ENCODE measurements at regions not wholly inside any gene's neighbourhood (a gene's known extent, or its start where the extent isn't known, plus 50 kb on each side); places are given as distances from the start of the nearest gene placed in this dataset.

DNA sequence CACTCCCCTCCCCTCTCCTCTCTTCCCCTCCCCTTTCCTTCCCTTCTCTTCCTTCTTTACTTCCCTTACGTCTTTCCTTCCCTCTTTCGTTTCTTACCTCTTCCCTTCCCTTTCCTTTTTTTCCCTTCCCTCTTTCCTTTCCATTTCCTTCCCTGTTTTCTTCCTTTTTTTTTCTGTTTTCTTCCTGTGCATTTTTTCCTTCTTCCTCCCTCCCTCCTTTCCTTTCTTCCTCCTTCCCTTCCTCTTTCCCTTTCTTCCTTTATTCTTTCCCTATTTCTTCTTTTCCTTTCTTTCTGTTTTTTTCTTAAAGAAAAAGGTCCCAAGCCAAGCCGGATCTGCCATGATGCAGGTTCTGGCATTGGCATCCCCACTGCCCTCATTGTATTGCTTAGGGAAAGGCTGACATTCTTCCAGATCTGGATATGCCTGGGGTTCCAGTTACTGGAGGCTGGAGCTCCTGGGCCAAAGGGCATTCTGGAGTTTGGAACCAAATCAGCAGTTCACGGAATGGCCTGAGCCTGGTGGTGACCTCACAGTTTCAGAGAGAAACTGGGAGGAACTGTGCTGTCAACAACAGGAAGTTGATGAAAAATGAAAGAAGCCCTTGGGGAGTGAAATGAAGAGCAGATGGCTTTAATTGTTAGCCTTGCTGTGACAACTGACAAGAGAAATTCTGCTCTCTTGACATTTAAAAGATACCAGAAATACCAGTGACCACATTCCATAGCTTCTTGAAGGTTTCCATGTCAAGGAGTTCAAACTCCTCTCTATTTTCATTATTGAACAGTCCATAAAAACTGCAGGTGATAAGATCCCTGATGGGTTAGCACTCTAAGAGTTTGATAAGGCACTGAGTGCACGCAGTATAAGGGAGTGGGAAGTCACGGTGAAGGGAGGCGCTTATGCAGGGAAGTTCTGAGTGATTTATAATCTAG is 622.1 kb downstream of the SPRY1 start:
- H3K4me1 ChIP-seq (ENCODE audit: control insufficient read depth, insufficient read depth, low read length, poor library complexity, severe bottlenecking), result peaks cover 4% of the 10 kb centered on the region
- 68 to 77% methylated on average over 6 to 7 of the region's 7 CpGs for WGBS, 2 experiments (ENCODE audit: insufficient coverage in 2 of 2)
- no peaks in the 10 kb centered on the region for H3K36me3 ChIP-seq (ENCODE audit: control insufficient read depth, insufficient read depth, low read length)
- H3K9me3 ChIP-seq (ENCODE audit: control insufficient read depth, low read length), result no peaks in the 10 kb centered on the region
- H3K4me3 ChIP-seq (ENCODE audit: extremely low read depth, insufficient read depth, low read length, poor library complexity, severe bottlenecking), result no peak overlapping the region
- H3K27ac ChIP-seq (ENCODE audit: low read depth, low read length, severe bottlenecking), result peak overlapping the region; percentile 87

DNA sequence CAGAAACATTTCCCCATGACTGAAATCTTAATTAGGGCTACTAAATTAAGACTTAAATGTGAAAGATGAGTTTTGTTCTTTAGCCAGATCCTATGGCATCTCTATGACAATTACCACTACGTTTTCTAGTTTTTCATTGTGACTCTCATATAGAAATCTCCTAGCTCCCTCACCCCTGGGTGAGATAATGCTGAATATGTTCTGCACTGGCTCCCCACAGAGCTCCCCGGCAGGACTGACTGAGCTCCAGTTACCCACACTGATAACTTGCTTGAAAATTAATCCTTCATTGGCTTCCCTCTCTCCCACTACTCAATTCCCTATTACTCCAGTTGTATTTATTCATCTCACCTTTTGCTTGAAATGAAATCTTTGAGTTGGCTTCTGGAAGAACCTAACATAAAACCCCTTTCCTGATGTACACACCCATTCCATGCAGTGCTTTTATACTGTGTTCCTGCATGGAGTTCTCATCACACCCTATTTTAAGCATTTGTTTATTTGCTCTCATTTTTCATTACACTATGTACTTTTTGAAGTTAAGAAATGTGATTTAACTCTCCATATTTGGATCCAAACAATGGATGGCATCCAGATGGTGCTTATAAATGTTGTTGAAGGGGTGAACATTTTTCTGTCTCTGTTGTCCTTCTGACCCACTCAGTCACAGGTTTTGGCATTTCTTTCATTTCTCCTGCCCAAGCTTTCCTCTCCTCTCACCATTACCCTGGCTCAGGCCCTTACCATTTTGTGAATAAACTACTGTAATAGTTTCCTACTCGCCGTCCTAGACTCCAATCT is 623.4 kb downstream of the SPRY1 start:
- Histone ChIP-seq H3K9me3 (ENCODE audit: control insufficient read depth, low read length) (no peaks in the 10 kb centered on the region), H3K4me3 (ENCODE audit: extremely low read depth, insufficient read depth, low read length, poor library complexity, severe bottlenecking) (no peak overlapping the region), H3K4me1 (ENCODE audit: control insufficient read depth, insufficient read depth, low read length, poor library complexity, severe bottlenecking) (peaks cover 4% of the 10 kb centered on the region), H3K27ac (ENCODE audit: low read depth, low read length, severe bottlenecking) (no peak overlapping the region), H3K36me3 (ENCODE audit: control insufficient read depth, insufficient read depth, low read length) (no peaks in the 10 kb centered on the region)
- 78 to 80% methylated on average over 1 to 3 of the region's 4 CpGs for WGBS, 2 experiments (ENCODE audit: insufficient coverage in 2 of 2)

DNA sequence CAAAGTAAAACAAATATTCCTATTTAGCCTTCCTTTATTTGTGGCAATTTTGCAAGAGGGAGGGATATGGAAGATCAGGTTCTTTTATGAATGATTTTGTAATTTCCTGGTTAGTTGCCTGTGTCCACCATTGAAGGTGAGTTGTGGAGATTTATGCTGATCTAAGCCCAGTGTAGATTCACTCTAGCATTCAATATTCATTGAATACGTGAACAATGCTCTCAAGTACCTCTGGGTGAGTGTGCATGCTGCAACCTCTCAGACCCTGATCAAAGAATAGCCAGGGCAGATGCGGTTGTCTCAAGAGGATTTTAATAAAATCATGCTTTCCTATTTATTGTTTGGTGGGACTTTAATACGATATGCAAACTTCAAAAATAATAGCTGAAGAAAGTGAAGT is 628.4 kb downstream of the SPRY1 start:
- no peaks in the 10 kb centered on the region for H3K36me3 ChIP-seq (ENCODE audit: control insufficient read depth, insufficient read depth, low read length)
- 83 to 88% methylated on average over 1 to 2 of the region's 3 CpGs for WGBS, 2 experiments (ENCODE audit: insufficient coverage in 2 of 2)
- no peak overlapping the region for H3K27ac ChIP-seq (ENCODE audit: low read depth, low read length, severe bottlenecking)
- no peaks in the 10 kb centered on the region for H3K9me3 ChIP-seq (ENCODE audit: control insufficient read depth, low read length)
- H3K4me1 ChIP-seq (ENCODE audit: control insufficient read depth, insufficient read depth, low read length, poor library complexity, severe bottlenecking), result no peaks in the 10 kb centered on the region
- no peak overlapping the region for H3K4me3 ChIP-seq (ENCODE audit: extremely low read depth, insufficient read depth, low read length, poor library complexity, severe bottlenecking)

DNA sequence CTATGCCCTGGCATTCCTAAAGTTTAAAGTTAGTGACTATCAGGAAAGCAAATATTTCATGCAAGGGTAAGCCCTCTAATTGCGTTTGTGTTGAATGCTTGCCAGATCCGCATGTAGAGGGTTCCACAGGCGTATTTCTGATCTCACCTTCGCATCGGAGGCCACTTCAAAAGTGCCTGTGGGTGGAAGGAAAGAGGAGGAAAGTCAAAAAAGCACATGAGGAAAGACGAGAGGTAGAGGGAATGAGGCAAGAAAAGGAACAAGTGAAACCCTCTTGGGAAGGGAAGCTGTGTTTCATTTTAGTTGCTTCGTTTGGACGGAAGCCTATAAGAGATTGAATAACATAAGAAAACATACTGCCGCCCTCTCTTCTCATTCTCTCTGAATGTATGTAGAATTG is 628.8 kb downstream of the SPRY1 start:
- H3K9me3 ChIP-seq (ENCODE audit: control insufficient read depth, low read length), result no peaks in the 10 kb centered on the region
- H3K4me1 ChIP-seq (ENCODE audit: control insufficient read depth, insufficient read depth, low read length, poor library complexity, severe bottlenecking), result no peaks in the 10 kb centered on the region
- H3K36me3 ChIP-seq (ENCODE audit: control insufficient read depth, insufficient read depth, low read length), result no peaks in the 10 kb centered on the region
- WGBS, 2 experiments (ENCODE audit: insufficient coverage in 2 of 2), result 94 to 98% methylated on average over 5 to 6 of the region's 9 CpGs
- no peak overlapping the region for H3K27ac ChIP-seq (ENCODE audit: low read depth, low read length, severe bottlenecking)
- H3K4me3 ChIP-seq (ENCODE audit: extremely low read depth, insufficient read depth, low read length, poor library complexity, severe bottlenecking), result no peak overlapping the region

DNA sequence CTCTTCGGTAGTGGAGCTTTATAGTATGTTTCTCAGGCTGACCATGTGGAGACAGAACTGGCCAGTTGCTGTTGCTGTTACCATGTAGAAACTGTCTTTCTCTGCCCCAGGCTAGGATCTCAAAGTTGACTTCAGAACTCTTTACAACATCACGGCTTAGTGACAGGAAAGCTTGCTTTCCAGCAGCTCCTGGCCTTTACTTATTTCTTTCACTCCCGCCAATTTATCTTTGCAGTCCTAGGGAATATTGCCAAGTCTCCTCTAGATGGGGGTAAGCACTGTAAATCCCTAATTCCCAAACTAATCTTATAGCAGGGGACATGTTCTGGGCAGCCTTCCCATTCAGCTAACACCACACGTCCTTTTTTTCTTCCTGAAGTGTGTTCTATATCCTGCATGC is 631.6 kb downstream of the SPRY1 start:
- Histone ChIP-seq H3K4me3 (ENCODE audit: extremely low read depth, insufficient read depth, low read length, poor library complexity, severe bottlenecking) (no peak overlapping the region), H3K4me1 (ENCODE audit: control insufficient read depth, insufficient read depth, low read length, poor library complexity, severe bottlenecking) (no peaks in the 10 kb centered on the region), H3K9me3 (ENCODE audit: control insufficient read depth, low read length) (no peaks in the 10 kb centered on the region), H3K36me3 (ENCODE audit: control insufficient read depth, insufficient read depth, low read length) (no peaks in the 10 kb centered on the region), H3K27ac (ENCODE audit: low read depth, low read length, severe bottlenecking) (no peak overlapping the region)
- WGBS, 2 experiments (ENCODE audit: insufficient coverage in 2 of 2), result 89 to 100% methylated on average over 2 to 4 of the region's 4 CpGs

DNA sequence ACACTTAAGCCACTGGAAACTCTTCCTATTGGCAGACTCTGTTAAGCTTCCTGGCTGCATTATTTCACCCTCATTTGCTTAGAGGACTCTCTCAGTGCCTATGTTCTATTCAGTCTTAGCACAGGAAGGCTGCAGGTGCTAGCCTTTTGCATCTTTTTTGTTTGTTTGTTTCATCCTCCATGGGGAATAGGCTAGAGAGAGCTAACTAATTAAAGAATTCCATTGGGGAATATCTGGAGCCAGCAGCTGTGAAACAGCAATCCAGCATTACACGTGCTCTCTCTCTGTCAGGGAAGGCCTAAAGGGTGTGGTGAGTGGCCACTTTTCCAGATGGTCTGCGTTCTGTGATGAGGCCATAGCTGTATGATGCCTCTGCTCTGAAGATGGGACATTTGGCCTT is 633.6 kb downstream of the SPRY1 start:
- no peak overlapping the region for H3K27ac ChIP-seq (ENCODE audit: low read depth, low read length, severe bottlenecking)
- no peaks in the 10 kb centered on the region for H3K4me1 ChIP-seq (ENCODE audit: control insufficient read depth, insufficient read depth, low read length, poor library complexity, severe bottlenecking)
- H3K9me3 ChIP-seq (ENCODE audit: control insufficient read depth, low read length), result no peaks in the 10 kb centered on the region
- H3K4me3 ChIP-seq (ENCODE audit: extremely low read depth, insufficient read depth, low read length, poor library complexity, severe bottlenecking), result no peak overlapping the region
- H3K36me3 ChIP-seq (ENCODE audit: control insufficient read depth, insufficient read depth, low read length), result no peaks in the 10 kb centered on the region
- 90 to 100% methylated on average over 1 to 2 of the region's 2 CpGs for WGBS, 2 experiments (ENCODE audit: insufficient coverage in 2 of 2)

DNA sequence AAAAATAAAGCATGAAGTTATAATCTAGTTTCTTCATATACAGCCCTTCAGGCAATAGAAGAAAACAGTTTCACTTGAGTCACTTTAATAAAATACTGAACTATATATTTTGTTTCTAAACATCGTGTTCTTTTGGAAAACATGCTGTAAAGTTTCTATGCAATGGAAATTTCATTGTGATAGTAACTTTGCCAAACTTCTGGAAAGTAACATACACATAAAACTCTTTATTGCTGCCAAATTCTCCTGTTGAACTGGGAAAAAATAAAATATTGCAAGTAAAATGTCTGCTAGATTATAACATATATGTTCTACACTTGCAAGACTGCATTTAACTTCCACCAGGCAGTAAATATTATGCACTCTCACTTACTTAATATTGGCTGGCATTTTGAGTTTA is 635.4 kb downstream of the SPRY1 start:
- no peak overlapping the region for H3K4me3 ChIP-seq (ENCODE audit: extremely low read depth, insufficient read depth, low read length, poor library complexity, severe bottlenecking)
- H3K9me3 ChIP-seq (ENCODE audit: control insufficient read depth, low read length), result no peaks in the 10 kb centered on the region
- no CpG with 5 or more reads among the region's 1 CpG for WGBS, 2 experiments (ENCODE audit: insufficient coverage in 2 of 2)
- H3K36me3 ChIP-seq (ENCODE audit: control insufficient read depth, insufficient read depth, low read length), result no peaks in the 10 kb centered on the region
- no peak overlapping the region for H3K27ac ChIP-seq (ENCODE audit: low read depth, low read length, severe bottlenecking)
- no peaks in the 10 kb centered on the region for H3K4me1 ChIP-seq (ENCODE audit: control insufficient read depth, insufficient read depth, low read length, poor library complexity, severe bottlenecking)

DNA sequence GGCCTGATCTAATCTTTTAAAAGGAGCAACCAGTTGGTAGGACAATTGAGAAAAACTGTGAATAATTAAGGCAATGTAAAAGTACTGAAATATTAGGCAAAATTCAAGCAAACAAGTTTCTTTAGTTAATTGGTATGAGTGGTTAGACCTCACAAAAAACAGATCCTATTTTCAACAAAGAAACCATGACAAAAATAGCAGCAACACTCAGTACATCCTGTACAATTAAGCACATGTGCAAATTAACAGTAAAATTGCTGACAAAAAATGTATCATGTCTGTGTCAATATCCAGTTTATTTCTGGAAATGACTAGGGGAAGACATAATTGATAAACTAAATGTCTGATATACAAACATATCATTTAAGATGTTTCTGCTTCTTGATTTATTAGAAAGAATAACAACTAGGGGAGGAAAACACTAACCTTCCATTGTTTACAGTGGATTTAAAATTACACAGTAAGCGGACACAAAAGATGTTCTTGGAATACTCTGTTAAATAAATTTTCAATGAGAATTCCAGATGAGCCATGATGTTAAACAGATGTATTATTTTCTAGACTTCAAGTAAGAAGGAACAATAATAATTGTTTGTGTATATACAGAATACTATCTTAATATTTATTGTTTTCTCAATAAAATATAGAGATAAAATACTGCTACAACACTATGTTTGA is 638.9 kb downstream of the SPRY1 start:
- no peaks in the 10 kb centered on the region for H3K4me1 ChIP-seq (ENCODE audit: control insufficient read depth, insufficient read depth, low read length, poor library complexity, severe bottlenecking)
- H3K27ac ChIP-seq (ENCODE audit: low read depth, low read length, severe bottlenecking), result no peak overlapping the region
- no CpG with 5 or more reads among the region's 1 CpG for WGBS, 2 experiments (ENCODE audit: insufficient coverage in 2 of 2)
- no peak overlapping the region for H3K4me3 ChIP-seq (ENCODE audit: extremely low read depth, insufficient read depth, low read length, poor library complexity, severe bottlenecking)
- no peaks in the 10 kb centered on the region for H3K9me3 ChIP-seq (ENCODE audit: control insufficient read depth, low read length)
- H3K36me3 ChIP-seq (ENCODE audit: control insufficient read depth, insufficient read depth, low read length), result no peaks in the 10 kb centered on the region

DNA sequence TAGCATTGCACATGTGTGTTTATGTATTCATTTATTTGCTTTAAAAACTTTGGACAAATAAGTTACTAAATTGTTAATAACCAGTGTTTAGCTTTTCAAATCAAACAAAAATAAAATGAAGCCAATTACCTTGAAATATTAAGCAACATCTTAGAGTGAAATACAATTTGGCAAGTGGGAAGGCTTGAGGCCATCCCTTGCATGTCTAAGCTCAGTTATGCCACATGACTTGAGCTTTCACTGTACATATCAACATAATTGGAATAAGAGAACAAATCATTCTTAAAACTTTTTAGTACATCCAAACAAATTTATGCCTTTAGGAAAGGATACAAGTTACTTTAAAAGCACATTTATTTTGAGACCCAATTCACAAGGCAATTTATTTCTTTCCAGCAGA is 640.6 kb downstream of the SPRY1 start:
- Histone ChIP-seq H3K4me1 (ENCODE audit: control insufficient read depth, insufficient read depth, low read length, poor library complexity, severe bottlenecking) (no peaks in the 10 kb centered on the region), H3K4me3 (ENCODE audit: extremely low read depth, insufficient read depth, low read length, poor library complexity, severe bottlenecking) (no peak overlapping the region), H3K9me3 (ENCODE audit: control insufficient read depth, low read length) (no peaks in the 10 kb centered on the region), H3K36me3 (ENCODE audit: control insufficient read depth, insufficient read depth, low read length) (no peaks in the 10 kb centered on the region), H3K27ac (ENCODE audit: low read depth, low read length, severe bottlenecking) (no peak overlapping the region)

DNA sequence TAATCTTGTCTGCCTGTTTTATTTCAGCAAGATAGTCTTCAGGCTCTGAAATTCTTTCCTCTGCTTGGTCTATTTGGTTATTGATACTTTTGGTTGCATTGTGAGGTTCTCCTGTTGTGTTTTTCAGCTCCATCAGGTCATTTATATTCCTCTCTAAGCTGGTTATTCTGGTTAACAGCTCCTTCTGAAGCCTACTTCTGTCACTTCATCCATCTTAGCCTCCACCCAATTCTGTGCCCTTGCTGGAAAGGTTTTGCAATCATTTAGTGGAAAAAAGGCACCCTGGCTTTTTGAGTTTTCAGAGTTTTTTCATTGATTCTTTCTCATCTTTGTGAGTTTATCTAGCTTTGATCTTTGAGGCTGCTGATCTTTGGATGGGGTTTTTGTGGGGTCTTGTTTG is 647.7 kb downstream of the SPRY1 start:
- no peaks in the 10 kb centered on the region for H3K36me3 ChIP-seq (ENCODE audit: control insufficient read depth, insufficient read depth, low read length)
- no peaks in the 10 kb centered on the region for H3K4me1 ChIP-seq (ENCODE audit: control insufficient read depth, insufficient read depth, low read length, poor library complexity, severe bottlenecking)
- H3K27ac ChIP-seq (ENCODE audit: low read depth, low read length, severe bottlenecking), result no peak overlapping the region
- H3K9me3 ChIP-seq (ENCODE audit: control insufficient read depth, low read length), result no peaks in the 10 kb centered on the region
- H3K4me3 ChIP-seq (ENCODE audit: extremely low read depth, insufficient read depth, low read length, poor library complexity, severe bottlenecking), result no peak overlapping the region
